GM20000 (cell line): ENCODE measurements at regions not wholly inside any gene's neighbourhood (a gene's known extent, or its start where the extent isn't known, plus 50 kb on each side); places are given as distances from the start of the nearest gene placed in this dataset.

Experiments
- DNase-seq: peaks from one replicate; pipeline ENCODE4 v3.0.0; 2012; ENCODE audit warnings: low spot score
- CTCF ChIP-seq: IDR thresholded peaks from 2 replicates; pipeline ENCODE4 v1.5.1; 2012; ENCODE audit warnings: mild to moderate bottlenecking, control low read depth; ENCODE audit errors: extremely low read depth, missing control alignments

GRCh38 chr6:40719671-40720374, 132.7 kb upstream of the LRFN2 start:
- TF ChIP-seq CTCF, result no peak
- peak; percentile 35 for DNase-seq

GRCh38 chr6:40718401-40718800, 131.2 kb upstream of the LRFN2 start:
- no peak for TF ChIP-seq CTCF
- no peak for DNase-seq

GRCh38 chr6:40717411-40718057, 130.4 kb upstream of the LRFN2 start:
- no peak for TF ChIP-seq CTCF
- no peak for DNase-seq

GRCh38 chr6:40715570-40716403, 128.6 kb upstream of the LRFN2 start:
- no peak for DNase-seq
- no peak for TF ChIP-seq CTCF

- no peak for DNase-seq
- no peak for TF ChIP-seq CTCF
These were observed 127.7 kb upstream of the LRFN2 start for GRCh38 chr6:40714576-40715564.

- DNase-seq, result no peak
- no peak for TF ChIP-seq CTCF
These were observed 127.0 kb upstream of the LRFN2 start for GRCh38 chr6:40714143-40714542.
